ENCODE measurements at regions not wholly inside any gene's neighbourhood (a gene's known extent, or its start where the extent isn't known, plus 50 kb on each side); places are given as distances from the start of the nearest gene placed in this dataset.
"Not testable (repeated sequence)": the region's sequence is repeated elsewhere in the genome, so short reads cannot be mapped to it uniquely, and the experiment has no call there.

DNA sequence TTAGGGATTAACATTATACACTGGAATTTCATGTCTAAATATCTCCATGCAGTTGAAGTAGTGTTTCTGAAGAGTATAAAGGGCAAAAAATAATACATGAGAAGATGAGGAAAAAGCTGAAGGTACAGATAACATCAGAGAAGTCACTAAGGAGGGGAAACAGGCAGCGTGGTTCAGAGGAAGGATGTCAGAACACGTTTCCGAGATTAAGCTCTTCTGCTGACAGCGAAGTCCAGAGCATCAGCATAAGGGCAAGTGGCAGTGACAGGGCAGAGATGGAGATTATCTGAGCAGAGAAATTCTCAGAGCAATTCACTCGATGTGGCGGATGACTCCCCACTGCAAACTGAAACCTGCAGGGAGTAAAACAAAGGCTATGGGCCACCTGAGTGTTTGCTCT, 443.2 kb upstream of the FRG1 start:
- no peak for DNase-seq

DNA sequence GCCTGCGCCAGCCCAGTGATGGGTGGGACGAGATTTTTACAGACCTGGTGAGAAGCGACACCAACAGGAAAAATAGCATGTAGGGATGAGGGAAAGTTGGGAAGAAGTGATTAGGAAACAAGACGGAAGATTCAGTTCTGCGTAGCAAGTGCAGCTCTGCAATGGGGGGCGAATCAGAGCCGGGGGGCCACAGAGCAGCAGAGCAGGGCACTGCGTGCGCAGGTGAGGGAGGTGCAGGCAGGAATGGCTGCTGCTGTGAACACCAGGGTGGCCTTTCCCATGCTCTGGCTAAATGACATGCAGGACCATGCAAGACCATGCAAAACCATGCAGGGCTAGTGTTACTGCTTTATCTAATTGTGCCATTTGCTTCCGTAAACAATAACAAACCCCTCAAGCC, 442.7 kb upstream of the FRG1 start:
- no peak for DNase-seq

DNA sequence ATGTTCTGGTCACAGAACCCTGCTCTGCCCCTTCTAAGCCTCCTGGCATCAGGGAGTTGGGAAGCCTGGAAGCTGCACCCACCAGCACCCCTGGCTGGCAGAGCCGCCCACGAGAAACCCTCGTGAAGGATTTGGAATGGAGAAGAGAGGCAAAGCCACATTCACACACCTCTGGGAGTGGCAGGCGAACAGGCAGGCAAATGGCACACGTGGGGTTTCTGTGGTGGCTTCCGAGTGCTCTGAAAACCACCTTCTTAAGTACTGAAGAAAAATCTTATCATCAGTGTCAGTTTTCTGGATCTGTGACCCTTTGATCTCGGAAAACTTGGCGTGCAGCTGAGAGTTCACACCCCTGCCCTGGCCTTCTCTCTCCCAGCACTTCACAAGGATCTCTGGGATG, 442.2 kb upstream of the FRG1 start:
- no peak for DNase-seq

DNA sequence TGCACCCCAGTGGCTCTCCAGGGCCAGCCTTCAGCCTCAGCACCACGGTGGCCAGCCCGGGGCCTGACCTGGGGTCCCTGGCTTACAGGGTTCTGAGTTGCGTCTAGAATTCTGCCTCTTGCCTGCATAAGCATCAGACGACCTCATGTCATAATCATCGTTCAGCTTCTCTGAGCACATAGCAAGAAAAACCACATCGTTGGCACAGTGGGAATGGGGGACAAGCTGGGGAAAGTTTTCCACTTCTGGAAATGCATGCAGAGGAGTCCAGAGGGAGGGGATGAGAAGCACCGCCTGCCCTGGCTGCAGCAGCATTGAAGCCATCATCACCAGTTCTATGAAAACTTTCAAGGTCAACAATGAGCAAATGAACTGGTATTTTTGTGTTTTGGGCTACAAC, 441.0 kb upstream of the FRG1 start:
- no peak for DNase-seq

DNA sequence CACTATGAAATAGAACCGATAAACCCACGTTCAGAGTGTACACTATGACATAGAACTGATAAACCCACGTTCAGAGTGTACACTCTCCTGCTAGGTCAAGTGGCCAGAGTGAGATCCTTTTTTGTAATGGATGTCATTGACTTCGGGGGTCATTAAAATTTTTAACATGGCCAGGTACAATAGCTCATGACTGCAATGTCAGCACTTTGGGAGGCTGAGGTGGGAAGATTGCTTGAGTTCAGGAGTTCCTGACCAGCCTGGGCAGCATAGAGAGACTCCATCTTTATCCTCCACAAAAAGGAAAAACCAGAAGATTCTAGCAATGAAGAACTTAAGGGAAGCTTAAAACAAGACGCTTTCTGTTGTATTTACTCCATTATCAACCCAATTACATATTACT, 439.7 kb upstream of the FRG1 start:
- DNase-seq: no peak

DNA sequence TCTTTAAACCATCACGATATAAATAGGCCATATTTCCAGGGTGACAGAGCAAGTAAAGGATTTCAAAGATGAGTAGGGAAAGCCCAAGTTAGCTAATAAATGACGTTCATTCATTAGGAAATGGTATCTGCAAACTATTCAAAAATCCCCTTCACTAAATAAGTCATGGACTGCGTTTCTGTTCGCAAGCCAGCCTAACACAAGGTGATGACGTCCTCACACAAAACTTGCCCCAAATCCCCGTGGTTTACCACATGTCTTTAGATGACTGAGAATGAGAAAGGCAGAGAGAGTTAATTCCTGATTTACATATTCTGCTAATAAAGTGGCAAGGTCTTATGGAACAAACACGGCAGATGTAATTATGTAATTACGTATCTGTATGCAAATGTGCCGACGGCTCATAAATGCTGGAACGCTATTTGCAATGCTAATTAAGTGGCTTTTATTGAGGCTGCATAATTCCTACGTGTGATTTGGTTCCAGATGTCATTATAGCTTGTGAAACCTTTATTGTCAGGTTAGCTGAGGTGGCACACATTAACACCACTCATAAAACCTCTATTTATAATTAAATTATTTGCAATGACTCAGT, 437.7 kb upstream of the FRG1 start:
- DNase-seq: no peak

DNA sequence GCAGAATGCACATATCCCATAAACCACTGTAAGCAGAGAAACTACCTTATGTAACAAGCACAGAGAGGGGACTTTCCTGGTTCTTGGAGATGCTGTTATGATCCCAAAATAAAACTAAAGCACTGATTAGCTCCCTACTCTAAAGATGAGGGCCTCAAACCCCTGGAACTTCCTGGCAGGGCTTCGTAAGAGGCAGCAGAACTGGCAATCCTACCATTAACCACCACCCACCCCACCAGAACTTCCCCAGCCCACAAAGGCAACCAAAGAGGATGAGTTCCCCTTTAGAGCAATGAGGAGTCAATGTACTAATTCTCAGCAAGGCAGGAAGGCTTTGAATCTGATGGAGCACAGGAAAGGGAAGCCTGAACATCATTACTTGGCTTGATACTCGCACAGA, 436.5 kb upstream of the FRG1 start:
- DNase-seq: no peak

DNA sequence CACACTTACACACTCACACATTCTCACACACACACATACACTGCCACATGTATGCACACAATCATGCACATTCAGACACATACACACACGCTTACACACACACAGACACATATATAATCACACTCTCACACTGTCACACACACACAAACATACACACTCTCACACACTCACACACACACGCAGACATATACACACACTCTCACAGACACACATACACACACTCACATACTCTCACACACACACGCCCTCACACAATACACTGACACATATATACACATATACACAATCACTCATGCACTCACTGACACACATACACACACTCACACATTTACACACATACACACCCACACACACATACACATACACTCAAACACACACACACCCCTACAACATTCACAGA, 435.3 kb upstream of the FRG1 start:
- no peak for DNase-seq

DNA sequence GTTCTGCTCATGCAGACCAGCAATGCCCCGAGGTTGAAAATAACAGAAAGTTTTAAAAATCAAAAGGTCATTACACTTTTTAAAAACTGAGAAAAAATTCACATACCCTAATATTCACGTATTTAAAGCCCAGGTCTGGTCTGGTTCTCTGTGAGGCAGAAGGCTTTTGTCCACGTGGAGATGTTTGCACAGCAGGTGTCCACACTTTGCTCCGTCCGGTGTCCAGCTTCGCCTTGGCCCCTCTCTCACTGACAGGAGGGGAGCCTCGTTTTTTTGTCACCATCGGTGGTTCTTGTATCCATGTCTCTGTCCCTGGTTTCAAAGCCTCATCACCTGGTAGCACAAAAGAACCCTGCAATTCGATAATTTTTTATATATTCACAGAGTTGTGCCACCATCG, 434.6 kb upstream of the FRG1 start:
- DNase-seq: no peak

DNA sequence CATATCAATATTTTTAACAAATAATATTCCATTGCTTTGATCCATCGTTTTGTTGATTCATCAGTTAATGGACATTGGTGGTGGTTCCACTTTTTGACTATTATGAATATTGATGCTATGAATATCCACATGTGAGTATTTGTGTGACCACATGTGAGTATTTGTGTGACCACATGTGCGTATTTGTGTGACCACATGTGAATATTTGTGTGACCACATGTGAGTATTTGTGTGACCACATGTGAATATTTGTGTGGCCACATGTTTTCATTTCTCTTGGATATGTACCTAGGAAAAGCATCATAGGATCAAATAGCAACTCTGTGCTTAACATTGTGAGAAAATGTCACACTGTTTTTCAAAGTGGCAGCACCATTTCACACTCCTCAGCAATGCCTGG, 433.6 kb upstream of the FRG1 start:
- DNase-seq: no peak

DNA sequence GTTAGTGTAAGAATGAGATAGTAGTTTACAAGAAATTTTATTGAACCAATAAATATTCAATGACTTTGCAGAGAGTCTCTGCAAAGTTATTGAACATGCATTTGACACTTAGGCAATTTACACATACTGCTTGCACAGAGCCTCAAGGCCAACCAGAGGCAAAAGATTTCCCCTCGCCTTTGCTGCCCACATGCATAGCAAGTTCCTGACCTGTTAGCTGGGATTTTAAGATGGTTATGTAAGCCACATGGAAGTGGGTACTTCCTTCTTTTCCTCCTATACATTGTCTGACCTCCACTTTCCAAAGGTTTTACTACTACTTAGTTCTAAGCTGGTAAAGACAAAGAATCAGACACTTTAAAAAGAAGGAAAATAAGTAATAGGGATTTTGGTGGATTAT, 430.1 kb upstream of the FRG1 start:
- DNase-seq: no peak

DNA sequence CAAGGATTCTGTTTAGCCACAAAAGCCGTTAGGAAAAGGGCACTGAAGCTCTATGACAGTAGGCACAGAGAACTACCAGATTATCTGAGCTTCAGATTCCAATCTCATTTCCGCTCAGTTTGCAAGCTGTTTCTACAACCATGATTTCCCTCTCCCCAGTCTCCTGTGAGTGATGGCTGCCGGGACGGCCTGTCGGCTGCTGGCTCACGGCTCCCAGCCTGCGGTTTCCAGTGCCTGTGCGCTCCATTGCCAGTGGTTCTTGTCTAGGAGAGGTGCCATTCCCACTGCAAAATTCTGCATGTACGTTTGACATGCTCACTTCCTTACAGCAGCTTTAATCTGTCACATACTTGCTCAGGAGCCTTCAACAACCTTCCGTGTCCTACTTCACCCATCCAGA, 429.1 kb upstream of the FRG1 start:
- no peak for DNase-seq

DNA sequence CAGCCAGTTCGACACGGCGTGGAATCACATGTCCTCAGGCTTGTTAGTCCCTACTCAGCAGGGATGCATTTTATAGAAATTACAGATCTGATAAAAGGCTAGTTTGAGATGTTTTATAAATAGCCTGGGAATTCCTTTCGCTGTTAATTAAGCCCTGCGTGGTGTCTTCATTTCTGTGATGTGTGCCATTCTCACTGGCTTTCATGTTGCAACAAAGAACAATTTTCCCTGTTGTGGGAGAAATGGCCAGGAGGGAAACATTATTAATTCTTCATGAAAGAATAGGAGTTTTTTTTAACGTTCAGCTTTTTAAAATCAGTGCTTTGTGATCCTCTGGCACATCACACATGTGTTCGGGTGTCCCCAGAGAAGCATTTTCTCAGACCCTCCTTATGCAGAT, 427.3 kb upstream of the FRG1 start:
- no peak for DNase-seq

DNA sequence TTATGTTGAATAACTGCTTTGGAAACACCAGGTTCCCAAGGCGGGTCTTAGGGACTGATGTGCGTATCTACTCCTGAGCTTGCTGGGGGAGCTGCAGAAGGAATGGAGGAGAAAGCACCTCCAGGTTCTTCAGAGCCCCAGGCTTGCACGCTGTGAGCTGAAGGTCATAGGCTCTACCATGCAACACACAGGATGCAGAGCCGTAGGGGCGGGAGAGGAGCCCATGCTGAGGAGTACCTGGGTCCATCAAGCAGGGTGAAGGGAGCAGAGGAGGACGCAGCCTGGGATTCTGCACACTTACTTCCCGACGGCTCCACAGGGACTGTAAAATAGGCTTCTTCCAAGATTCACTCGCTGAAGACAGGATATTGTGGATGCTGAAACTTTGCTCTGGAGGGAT, 426.5 kb upstream of the FRG1 start:
- no peak for DNase-seq

DNA sequence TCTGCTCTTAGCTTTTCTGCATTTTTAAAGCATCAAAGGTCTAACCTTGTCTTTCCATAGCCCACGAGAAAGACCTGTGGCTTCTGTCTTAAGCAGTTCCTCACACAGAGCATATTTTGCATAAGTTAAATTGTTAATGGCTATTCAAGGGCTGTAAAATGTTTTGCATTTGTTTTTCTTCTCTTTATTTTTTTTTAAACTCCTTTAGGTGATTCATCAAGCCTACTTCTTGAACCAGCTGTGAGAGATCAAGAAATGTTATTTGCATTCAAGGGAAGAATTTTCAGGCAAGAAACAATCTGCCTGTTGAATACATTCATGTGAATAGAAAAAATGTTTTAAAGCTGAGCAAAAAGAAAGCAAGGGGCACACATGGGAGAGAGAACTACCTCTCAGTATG, 423.8 kb upstream of the FRG1 start:
- no peak for DNase-seq

DNA sequence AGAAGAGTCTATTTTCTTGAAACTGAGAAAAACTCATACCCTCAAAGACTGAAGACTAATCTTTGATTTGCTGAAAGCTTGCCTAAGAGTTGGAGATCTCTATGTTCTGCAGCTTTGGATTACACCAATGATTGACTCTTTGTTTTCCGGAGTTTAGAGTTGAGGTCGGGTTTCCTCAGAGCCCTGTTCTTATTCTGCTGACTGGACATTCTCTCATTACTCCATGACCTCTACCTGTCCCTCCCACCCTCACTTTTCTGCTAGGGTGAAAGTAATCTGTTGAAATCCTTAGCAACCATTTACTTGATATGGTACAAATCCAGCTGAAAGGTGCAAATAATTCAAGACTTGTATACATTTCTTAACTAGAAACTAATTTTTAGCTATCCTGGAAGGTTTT, 421.5 kb upstream of the FRG1 start:
- no peak for DNase-seq

DNA sequence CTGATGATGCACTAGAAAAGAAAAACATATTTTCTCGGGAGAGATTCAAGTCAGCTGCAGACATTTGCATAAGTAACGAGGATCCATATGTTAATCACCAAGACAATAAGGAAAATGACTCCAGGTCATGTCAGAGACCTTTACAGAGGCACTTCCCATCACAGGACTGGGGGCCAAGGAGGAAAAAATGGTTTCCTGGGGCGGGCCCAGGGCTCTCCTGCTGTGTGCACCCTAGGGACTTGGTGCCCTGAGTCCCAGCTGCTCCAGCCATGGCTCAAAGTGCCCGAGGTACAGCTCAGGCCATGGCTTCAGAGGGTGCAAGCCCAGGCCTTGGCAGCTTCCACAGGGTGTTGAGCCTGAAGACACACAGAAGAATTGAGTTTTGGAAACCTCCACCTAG, 415.4 kb upstream of the FRG1 start:
- no peak for DNase-seq

DNA sequence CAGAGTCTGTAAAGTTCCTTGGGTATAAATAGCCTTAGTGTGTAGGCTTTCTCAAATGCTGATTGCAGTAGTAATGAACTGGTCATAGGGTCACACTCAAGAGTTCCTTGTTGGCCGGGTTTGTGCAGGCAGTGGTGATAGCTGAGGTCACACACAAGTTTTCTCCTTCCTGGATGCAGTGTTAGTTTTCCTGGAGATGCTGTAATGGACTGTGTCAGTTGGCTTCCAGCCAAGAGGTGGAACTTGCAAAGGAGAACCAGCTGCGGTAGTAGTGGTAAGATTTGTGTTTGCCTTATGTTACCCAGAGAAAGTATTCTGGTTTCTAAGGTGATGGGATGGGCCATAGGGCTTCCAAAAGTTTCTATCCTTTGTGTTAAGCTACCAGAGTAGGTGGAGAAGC, 409.8 kb upstream of the FRG1 start:
- DNase-seq: no peak

DNA sequence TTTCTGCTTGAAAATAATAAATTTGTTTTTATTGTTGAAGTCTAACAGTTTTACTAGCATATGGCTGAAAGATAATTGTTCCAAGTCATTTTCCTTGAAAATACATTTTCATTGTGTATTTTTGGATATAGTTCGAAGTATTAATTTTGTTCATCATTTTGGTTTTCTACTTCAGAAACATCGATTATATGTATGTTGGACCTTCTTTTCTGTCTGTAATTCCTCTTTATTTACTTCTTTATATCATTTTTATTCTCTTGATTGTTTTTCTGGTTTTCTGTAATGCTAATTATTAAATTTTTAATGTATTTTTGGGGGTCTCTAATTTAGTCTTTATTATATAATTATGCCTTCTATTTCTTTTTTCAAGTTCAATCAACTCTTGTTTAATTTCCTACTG, 407.1 kb upstream of the FRG1 start:
- DNase-seq: no peak

DNA sequence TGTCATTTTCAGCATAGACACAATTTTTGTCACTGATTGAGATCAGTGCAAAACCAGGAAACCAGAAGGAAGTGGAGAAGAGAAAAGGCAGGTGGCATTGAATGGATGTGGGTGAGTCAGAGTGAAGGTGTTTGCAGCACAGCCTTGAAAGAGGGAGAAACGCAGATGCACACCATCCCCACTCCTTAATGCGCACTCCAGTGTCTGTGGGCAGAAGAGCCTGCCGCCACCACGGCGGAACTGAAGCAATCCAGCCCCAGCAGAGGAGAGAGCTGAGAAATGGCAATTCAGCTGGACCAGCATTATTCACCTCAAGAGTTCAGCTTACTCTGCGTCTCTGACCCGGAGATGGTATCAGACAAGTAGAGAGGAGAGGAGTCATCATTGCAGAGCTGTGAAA, 393.1 kb upstream of the FRG1 start:
- DNase-seq: no peak

DNA sequence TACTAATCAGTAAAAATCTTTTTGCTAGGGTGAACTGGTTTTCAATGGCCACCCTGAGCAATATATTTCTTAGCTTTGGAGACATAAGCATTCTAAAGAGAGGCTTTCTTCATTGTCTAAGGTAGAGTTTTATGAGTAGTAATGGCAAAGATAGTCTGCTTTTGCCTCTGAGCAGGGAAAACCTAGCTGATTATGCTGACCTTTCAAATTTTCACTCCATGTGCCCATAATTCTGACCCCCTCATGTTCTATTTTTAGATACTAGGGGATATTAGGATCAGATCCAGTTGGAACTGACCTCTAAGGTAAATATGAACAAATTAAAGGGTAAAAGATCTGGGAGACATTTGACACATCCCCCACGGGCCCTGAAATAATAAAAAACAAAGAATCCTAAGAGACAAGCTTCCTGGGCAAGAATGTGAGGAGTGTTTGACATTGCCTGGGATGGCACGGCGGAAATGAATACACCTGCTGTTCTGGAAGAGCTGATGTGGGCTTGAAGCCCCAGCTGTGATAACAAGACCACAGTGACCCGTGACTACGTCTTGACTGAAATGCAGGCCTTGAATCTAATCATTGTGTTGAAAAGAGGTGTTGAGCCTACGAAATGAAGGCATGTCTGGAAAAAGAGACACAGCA, 392.1 kb upstream of the FRG1 start:
- DNase-seq: no peak

DNA sequence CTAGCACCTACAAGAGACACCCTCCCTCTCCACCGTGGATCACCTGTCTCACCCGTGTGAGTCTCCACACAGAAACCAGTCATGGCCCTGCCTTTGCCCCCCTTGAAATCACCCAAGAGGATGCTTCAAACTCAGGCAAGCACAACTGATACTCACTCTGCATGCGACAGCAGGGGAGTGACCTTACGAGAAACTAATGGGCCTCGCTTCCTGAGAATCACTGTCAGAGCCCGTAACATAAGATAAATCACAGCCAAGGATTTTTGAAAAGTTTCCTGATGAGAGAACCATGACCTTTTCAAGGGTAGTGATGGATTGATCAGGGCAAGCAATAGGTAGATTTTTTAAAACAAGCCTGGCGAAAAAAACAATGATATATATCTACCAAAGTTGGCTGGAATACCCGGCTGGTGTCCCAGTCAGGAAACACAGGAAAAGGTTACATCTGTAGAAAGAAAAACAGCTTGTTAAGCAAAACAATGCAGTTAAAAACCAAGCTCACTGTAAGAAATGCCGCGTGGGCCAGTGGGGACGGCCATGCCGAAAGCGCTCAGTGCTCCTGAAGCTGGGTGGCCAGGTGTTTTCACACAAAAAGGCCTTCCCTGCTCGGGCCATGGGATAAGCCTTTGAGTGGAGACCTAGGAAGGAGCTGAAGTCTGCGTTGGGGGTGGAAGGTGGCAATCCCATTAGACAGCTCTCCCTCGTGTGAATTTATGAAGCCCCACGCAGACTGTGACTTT, 388.6 kb upstream of the FRG1 start:
- not testable (repeated sequence) for DNase-seq

DNA sequence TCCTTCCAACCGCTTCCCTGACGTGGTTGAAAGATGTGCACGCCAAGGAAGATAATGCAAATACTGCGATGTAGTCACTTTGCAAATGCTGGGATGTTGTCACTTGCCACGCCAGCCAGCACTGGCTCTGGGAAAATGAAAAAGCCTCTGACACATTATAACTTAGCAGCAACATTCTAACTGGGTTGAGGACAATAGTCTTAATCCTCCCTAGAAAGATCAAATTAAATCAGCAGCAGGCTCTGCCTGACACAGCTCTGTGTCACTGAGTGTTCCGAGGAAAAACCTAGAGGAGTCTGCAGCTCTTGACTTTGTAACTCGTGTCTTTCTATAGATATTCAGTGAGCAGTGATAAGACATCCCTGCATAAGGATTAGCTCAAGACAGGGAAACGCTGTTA, 380.1 kb upstream of the FRG1 start:
- DNase-seq: not testable (repeated sequence)

DNA sequence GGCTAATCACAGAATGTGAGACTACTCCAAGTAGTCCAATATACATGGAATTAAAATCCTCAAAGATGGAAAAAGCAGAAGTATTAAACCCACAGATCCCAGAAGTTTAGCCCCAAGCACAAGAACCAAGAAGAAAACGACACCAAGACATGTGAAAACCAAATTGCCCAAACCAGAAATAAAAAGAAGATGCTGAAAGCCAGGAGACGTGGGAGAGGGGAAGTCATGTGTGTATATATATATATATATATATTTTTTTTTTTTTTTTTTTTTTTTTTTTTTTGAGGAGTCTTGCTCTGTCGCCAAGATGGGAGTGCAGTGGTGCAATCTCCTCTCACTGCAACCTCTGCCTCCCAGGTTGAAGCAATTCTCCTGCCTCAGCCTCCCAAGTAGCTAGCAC, 376.9 kb upstream of the FRG1 start:
- not testable (repeated sequence) for DNase-seq

DNA sequence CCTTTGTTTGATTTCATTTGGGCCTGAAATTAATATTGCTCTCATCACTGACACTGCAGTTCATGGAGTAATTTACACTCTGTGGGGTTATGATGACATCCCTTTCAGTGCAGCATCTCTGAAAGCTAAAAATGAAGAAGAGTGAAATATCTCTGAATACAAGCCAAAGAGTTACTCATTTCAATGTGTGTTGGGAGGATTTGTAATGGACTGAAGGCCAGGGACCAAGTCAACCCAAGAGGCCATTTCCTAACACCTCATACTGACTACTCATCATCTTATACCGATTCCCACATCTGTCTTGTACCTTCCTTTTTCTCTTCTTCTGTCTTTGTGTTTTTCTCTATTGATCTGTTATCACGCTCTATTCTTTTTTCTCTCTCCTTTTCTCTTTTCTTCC, 374.4 kb upstream of the FRG1 start:
- not testable (repeated sequence) for DNase-seq
